Right kidney (tissue), 1 donor: ENCODE measurements at regions not wholly inside any gene's neighbourhood (a gene's known extent, or its start where the extent isn't known, plus 50 kb on each side); places are given as distances from the start of the nearest gene placed in this dataset.
A peak's percentile ranks its signal among the peaks of the same experiment; 100 is the strongest.

ENCODE experiments used
- DNase-seq: peaks from one replicate; pipeline ENCODE4 v3.0.0-alpha.2; 2016

DNA sequence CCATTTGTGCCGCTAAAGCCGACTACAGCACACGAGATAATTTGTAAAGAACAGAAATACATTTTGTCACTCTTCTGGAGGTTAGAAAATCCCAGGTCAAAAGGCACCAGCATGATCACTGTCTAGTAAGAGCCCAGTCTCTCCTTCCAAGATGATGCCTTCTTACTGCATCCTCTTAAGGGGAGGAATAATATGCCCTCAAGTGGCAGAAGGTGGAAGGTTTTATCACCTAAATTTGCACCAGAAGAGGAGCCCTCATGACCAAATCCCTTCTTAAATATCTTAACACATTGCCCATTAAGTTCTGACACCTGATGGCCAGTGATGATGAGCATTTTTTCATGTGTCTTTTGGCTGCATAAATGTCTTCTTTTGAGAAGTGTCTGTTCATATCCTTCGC is 326.7 kb upstream of the RGS18 start:
- no peak for DNase-seq

DNA sequence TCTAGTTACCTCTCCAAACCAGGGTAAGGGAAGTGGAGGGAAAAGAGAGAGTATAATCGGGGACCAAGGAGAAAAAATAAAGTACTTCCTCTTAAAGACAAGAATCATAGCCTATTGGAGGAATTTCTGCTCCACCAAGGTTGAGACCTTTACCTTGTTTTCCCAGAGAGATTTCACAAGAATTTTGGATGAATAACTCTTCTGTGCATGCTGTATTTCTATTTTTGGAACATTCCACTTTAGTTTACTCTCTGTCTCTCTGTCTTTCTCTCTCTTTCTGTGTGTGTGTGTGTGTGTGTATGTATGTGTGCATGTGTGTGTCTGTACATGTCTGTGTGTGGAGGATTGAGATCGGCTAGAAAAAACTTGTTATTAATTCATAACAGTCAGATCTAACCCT is 318.4 kb upstream of the RGS18 start:
- no peak for DNase-seq

DNA sequence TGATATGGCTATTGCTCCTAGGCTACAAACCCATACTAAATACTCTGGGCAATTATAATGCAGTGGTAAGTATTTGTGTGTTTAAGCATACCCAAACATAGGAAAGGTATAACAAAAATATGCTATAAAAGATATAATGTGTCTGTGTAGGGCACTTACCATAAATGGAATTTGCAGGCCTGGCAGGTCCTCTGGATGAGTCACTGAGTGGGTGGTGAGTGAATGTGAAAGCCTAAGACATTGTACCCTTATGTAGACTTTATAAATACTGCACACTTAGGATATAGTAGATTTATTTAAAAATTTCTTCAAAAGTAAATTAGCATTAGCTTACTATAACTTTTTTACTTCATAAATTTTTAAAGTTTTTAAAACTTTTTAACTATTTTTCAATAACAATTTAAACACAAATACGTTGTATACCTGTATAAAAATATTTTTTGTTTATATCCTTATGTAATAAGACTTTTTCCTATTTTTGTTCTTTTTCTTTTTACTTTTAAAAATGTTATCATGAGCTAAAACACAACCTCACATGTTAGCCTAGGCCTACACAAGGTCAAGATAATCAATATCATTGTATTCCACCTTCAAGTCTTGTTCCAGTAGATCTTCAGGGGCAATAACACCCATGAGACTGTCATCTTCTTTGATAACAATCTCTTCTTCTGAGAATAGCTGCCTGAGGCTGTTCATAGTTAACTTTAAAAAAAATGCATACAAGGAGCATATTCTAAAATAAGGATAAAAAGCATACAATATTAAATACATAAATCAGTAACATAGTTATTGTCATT is 306.3 kb upstream of the RGS18 start:
- no peak for DNase-seq

DNA sequence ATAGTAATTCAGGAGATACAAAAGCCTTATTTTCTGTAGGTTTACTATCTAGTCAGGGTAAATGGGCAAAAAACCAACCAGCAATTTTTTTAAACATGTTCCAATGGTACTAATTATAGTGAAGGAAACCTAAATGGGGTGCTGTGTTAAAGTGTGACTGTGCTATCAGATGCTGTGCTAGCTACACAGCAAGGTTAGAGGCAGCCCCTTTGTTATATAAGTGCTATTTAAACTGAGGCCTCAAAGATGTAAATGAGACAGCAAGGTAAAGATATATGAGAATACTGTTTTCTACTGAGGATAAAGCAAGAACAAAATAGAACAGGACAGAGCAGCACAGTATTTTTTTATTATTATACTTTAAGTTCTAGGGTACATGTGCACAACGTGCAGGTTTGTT is 305.4 kb upstream of the RGS18 start:
- no peak for DNase-seq

DNA sequence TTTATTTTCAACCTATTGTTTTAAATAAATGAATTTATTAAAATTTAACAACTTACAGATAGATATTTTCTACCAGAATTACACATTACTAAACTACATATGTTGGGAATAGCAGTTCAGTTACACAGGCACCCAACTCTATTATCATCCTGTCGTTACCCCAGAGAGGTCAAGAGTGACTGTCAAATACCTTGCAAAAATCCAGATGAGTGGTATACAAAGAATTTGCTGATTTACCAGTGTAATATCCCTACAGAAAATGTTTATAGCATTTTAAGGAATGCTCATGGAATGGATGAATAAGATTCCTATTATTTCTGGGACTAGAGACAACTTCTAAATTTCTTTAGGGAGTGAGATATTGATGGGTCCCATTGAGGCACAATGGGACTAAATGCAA is 300.7 kb upstream of the RGS18 start:
- no peak for DNase-seq

DNA sequence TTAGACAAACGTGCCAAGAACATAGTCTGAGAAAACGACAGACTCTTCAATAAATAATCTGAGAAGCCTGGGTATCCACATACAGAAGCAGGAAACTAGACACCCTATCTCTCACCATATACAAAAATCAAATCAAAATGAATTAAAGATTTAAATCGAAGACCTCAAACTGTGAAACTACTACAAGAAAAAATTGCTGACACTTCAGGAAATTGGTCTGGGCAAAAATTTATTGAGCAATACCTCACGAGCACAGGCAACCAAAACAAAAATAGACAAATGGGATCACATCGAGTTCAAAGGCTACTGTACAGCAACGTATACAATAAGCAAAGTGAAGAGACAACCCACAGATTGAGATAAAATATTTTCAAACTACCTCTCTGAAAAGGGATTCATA is 292.8 kb upstream of the RGS18 start:
- DNase-seq = no peak

DNA sequence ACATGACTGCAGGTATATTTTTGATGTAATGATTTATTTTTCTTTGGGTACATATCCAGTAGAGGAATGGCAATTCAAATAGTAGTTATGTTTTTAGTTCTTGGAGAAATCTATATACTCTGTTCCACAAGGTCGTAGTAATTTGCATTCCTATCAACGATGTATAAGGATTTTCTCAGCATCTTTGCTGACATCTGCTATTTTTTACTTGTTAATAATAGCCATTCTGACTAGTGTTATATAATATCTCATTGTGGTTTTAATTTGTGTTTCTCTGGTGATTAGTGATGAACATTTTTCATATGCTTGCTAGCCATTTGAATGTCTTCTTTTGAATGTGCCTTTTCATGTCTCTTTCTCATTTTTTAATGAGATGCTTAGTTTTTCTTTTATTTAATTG is 292.1 kb upstream of the RGS18 start:
- DNase-seq = no peak

DNA sequence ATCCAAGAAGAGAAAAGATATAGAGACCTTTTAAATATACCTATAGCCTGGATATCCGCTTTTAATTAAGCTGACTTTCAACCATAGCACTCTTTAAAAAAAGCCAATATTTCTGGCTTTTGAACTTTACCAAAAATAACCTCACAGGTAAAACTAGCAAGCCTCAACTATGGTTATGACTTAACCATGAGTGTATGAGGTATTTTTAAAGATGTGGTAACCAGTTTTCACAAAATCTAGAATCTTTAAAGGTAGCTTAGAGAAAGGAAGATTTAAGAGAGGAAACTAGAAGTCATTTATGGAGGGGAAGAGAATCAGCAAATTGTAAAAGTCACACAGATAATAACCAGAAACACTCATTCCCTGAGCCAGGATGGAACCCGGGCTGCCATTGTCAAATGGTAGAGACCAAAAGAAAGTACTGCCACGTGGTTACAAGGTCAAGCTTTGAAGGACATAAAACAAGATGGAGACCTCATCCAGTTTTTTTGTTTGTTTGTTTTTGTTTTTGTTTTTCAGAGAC is 288.4 kb upstream of the RGS18 start:
- DNase-seq = no peak

DNA sequence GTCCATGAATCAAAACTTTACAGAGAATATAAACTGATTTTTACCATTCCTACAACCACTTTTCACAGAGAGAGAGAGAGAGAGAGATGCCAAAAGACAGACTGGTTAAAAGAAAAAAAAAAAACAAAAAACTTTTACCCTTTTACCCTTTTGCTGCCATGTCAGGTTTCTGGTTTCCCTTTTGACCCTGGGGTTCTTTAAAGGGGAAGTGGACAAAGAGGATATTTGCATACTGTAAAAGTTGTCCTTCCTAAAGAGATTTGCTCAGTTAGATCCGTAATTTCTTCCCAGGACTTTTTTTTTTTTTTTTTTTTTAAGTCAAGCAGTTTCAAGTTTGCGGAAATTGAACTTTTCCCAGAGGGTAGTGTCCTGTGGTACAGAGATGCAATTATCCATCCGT is 287.8 kb upstream of the RGS18 start:
- no peak for DNase-seq

DNA sequence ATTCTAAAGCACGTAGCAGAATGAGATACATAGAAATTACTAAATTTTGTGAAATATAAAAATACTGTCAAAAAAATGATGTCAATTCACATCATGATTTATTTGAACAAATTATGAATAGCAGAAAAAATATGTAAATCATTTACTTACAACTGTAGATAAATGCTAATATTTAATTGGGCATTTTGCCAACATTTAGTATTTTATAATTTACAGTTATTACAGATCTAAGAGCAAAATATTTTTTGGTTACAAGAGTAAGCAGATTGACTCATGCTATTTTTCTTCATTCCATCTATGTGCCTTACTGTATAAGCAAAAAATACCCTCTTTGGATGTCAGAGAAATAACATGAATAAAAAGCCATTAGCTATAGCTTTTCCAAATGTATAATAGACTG is 282.3 kb upstream of the RGS18 start:
- no peak for DNase-seq

DNA sequence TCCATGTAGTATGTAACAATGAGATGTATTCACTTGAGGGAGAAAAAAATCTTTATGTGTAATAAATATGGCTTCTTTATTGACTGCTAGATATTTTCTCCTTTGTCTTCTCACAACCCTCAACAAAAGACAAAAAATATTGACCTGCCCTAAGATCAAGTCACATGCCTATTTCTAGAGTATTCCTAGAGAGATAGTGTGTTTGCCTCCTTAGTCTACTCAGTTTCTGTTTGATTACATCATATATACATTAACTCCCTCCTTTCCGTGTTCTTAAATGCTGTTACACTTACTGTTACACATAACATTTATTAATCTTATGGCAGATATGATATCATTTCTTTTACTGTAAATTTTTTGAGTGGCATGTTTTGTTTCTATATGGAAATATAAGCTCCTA is 281.6 kb upstream of the RGS18 start:
- DNase-seq = no peak

DNA sequence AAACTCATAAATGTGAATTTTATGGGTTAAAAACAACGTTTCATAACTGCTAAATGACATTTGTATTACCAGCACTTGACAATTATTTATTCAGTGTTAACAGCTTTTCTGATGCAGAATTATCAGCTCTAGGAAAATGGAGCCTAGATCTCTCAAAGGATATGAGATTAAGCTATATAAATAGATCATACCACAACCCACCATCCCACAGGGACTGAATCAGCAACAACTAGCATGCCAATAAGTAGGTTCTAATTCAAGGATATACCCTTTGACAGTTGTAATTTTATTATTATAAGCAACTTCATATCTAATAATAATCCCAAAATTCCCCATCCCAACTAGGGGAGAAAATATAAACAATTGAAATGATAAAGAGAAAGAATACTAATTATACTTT is 275.4 kb upstream of the RGS18 start:
- DNase-seq = no peak

DNA sequence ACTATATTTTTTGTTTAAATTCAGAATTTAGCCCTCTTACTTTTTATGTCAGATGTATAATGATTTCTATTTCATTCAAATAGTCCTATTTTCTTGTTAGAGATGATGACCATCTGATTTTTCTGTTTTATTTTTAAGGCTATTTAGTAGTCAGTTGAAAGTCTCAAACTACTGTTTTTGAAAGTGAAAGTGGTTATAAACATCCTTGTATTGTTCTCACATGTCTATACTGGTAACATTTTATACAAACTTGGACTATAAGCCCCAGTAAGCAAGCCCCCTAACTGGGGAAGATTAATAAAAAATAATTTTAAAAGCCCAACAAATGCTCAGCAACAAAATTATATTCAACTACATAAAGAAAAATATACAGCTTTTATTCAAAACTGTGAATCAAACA is 271.3 kb upstream of the RGS18 start:
- DNase-seq = no peak

DNA sequence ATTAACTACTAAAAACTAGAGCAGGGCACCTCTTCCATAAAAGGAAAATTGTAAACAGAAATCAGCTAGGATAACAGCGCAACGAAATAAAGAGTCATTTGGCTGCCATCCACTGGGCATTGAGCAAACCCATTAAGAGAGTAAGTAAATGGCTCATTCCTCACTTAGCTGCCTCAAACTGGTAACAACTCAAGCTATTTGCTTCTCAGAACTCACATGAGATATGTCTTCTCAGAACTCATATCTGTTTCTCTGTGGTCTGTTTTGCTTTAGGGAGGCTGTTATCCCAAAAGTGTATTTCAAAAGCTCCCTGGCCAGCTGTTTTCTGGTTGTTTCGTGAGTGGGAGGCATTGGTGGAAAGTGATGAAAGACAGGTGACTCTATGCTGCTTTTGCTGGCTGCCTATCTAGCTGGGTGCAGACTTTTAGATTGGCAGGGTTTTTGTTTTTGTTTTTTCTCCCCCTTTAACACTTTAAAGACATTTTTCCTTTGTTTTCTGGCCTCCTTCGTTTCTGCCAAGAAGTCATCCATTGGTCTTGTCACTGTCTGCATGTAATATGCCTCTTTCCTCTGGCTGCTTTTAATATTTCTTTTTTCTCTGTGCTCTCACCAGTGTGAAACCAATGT is 269.2 kb upstream of the RGS18 start:
- DNase-seq = peak; percentile 4

DNA sequence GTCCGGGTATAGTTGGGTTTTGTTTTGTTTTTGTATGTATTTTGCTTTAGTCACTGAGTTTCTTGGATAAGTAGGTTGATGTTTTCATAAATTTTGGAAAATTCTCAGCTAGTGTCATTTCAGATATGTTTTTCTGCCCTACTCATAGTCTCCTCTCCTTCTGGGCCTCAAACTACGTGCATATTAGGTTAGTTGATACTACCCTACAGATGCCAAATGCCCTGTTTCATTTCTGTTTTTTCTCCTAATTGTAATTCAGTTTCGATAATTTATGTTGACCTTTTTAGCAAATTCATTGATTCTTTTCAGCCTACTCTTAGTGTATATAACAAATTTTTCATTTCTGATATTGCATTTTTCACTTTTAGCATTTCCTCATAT is 268.6 kb upstream of the RGS18 start:
- DNase-seq = no peak

DNA sequence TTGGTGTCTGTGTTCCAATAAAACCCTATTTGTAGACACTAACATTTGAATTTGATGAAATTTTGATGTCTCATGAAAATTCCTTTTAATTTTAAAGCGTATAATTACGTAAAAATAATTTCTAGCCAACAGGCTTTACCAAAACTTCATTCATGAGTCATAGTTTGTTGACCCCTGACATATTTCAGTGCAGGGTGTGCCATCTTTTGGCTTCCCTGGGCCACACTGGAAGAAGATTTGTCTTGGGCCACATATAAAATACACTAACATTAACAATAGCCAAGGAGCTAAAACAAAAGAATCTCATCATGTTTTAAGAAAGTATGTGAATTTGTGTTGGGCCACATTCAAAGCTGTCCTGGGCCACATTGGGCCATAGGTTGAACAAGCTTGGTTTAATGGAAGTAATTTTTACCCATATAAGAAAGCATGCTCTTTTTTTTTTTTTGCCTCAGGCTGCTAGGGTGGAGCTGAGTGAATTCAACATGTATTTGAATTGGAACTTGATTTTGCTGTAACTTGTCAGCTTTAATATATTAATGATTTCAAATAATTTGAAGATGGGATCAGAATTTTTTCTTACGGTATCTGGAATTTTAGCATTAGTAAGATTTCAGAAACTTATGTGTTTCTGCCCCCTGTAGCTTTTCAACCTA is 267.7 kb upstream of the RGS18 start:
- DNase-seq = no peak

DNA sequence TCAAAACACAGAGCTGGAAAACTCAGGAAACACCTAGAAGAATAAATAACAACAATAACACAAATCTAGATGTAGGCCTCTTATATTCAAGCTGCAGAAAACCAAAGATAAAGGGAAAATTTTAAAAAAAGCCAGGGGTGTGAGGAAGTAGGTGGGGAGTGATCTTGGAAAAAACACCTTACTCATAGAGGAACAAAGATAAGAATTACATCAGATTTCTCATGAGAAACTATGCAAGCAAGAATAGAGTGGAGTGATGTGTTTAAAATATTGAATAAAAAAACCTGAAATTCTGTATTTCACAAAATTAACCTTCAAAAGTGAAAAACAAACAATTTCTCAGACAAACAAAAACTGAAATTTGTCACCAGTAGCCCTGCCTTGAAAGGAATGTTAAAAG is 265.5 kb upstream of the RGS18 start:
- no peak for DNase-seq

DNA sequence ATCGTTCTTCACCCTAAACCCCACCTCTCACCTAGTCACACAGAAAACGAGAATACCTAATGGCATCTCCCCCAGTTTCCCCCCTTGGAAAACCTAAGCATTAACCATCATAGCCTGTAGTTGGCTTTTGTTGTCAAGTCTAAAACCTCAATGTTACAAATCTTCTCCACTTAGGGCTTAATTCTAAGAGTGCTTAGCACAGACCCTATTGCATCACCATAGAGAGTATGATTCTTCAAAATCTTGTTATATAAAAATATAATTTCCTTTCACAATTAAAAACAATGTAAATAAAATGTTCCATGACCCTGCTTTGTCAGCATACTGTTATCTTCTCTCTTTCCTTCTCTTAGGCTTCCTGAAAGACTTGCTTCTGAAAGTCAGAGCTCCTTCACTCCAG is 263.2 kb upstream of the RGS18 start:
- DNase-seq = no peak

DNA sequence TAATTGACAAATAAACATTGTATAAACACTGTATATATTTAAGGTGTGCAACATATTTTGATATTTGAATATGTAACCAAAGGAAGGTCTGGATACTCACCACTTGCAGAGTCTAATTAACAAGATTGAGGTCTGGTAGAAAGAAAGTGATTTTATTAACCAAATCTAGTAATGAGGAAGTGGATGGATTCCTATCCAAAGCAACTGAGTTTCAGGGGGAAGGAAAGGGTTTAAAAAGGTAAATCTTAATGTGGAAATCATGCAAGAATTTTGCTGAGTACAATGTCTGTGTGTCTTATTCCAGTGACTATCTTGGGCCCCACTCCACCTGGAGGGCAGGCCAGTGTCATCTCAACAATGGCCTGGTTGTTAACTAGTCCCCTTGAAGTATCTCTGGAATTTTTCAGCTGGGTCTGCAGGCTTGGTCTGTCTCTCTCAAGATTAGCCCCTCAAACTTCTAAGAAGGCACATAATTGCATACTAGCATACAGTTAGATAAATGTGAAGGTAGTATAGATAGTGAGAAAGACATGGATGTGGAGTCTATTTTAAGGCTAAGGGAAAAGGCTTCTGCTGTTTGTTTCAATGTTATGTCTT is 262.7 kb upstream of the RGS18 start:
- no peak for DNase-seq

DNA sequence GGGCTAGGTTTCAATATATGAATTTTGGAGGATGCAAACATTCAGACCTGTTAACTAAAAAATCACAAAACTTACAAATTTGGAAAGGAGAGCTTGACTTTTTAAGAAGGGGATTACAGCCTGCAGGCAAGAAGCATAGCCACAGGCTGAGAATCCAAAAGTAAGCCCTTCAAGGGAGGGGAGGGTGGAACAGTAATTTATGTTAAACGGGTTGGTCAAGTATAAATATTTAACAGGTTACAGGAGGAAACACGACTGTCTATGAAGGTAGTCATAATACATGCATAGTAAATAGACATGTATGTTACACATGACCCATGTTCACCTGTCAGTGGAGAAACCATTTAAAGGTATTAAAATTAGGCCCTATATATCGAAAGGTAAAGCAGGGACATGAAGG is 261.1 kb upstream of the RGS18 start:
- DNase-seq = no peak

DNA sequence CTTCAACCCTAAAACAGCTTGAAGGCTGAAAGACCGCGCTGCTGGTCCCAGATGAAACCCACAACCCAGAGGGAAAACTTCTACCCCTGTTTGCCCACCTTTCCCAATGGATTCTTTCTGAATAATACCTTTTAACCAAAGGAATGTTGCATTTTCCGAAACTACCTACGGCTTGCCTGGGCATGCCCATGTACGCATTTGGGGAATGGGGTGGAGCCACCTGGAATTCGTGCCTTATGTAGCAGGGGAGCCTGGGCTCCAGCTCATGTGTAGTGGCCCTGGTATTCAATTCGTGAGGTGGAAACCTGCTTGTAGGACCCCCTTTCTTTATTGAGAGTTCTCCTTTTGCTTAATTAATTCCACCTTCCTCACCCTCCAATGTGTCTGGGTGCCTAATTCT is 256.6 kb upstream of the RGS18 start:
- no peak for DNase-seq

DNA sequence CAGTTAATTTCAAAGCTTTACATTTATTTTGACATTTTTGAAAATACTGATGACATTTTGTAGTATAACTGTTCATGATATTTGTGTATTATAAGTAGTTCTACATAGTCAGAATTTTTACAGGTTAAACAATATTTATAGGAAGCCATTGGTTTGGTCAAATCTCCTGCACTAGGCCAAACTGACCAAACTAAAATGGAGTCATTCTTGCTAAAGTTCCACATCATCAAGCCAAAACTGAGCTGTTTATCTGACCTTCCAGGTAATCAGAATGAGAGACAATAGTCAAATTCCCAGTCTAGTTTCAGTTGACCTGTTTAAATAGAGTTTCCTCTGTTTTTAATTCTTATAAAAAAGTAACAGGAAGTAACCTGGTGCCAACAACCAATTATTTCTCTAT is 253.3 kb upstream of the RGS18 start:
- DNase-seq = no peak

DNA sequence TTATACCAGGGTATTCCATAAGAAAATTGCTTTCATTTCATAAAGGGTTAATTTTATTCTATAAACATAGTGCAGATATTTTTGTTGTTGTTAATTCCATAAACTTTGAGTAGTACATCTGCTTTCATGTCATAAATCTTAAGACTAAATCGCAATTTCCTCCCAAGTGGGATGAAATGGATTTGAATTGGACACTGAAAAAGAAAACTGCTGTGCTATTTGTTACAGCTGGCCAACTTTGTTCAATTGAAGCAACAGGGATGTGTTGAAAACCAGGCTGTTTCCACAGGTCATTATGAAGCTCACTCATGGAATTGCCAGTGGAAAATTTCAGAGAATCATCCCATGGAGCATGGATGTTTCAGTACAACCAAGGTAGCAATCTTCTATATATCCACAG is 252.5 kb upstream of the RGS18 start:
- DNase-seq = no peak
